VCaP (cell line): ENCODE measurements at regions not wholly inside any gene's neighbourhood (a gene's known extent, or its start where the extent isn't known, plus 50 kb on each side); places are given as distances from the start of the nearest gene placed in this dataset.

Source experiments
- H3K27ac ChIP-seq: fragments of 450-650 bp; 2 replicates; pipeline ENCODE4 v1.5.1; 2017
- CTCF ChIP-seq: fragments of 450-650 bp; conservative IDR thresholded peaks from 2 replicates; pipeline ENCODE4 v1.5.1; 2017; ENCODE audit warnings: mild to moderate bottlenecking, moderate library complexity

DNA sequence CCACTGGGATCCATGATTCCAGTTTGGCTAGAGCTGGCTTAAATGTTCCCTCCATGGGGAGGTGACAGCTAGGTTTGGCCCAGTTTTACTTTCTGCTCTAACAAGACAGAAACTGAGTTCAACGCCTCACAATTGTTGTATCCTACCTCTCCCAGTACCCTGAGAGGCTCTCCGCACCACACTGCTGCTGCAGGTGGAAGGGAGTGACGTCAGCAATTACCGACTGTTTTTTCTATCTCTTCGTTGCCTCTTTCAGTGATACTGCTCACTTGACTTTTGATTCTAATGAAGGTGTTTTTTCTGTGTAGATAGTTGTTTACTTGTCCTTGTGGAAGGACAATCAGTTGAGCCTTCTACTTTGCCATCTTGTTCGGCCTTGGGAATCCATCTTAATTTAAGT, 204.9 kb upstream of the DUSP10 start:
- no peak overlapping the region for H3K27ac ChIP-seq
- TF ChIP-seq CTCF, result no peak

- H3K27ac ChIP-seq, result no peak overlapping the region
- no peak for TF ChIP-seq CTCF
Measured at GRCh38 chr1:221945669-221946068, 203.8 kb upstream of the DUSP10 start.

GRCh38 chr1:221944247-221944870, 202.5 kb upstream of the DUSP10 start:
- H3K27ac ChIP-seq, result no peak overlapping the region
- TF ChIP-seq CTCF, result no peak

- no peak overlapping the region for H3K27ac ChIP-seq
- TF ChIP-seq CTCF, result no peak
Measured at GRCh38 chr1:221940631-221941030, 198.7 kb upstream of the DUSP10 start.

- TF ChIP-seq CTCF, result no peak
- H3K27ac ChIP-seq, result no peak overlapping the region
Measured at GRCh38 chr1:221939607-221940006, 197.7 kb upstream of the DUSP10 start.

- no peak overlapping the region for H3K27ac ChIP-seq
- TF ChIP-seq CTCF, result no peak
Measured at GRCh38 chr1:221937155-221937953, 195.5 kb upstream of the DUSP10 start.

DNA sequence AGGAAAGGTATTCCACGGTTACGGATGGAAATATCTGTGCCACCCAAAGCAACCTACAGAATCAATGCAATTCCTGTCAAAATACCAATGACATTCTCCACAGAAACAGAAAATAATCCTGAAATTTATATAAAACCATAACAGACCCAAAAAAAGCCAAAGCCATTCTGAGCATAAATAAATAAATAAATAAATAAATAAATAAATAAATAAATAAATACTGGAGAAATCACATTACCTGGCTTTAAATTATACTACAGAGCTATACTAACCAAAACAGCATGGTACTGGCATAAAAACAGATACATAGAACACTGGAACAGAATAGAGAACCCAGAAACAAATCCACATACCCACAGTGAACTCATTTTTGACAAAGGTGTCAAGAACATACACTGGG, 191.9 kb upstream of the DUSP10 start:
- TF ChIP-seq CTCF, result no peak
- H3K27ac ChIP-seq, result no peak overlapping the region
